ENCODE measurements at regions not wholly inside any gene's neighbourhood (a gene's known extent, or its start where the extent isn't known, plus 50 kb on each side); places are given as distances from the start of the nearest gene placed in this dataset.
"Not testable (repeated sequence)": the region's sequence is repeated elsewhere in the genome, so short reads cannot be mapped to it uniquely, and the experiment has no call there.

GRCh38 chr4:11069581-11070211 lies 359.0 kb downstream of the HS3ST1 start:
- no peak for TF ChIP-seq EZH2 (IDR thresholded peaks at IDR 0.05; ENCODE audit: borderline replicate concordance, low read depth, low read length, severe bottlenecking)
- TF ChIP-seq CTCF (IDR thresholded peaks at IDR 0.05; ENCODE audit: borderline replicate concordance, extremely low read depth, low read length, poor library complexity, severe bottlenecking) = no peak

GRCh38 chr4:11069083-11069482 lies 359.6 kb downstream of the HS3ST1 start:
- Histone ChIP-seq H3K27me3 (ENCODE audit: insufficient read depth, low read length, poor library complexity) (no peaks in the 10 kb centered on the region), H3K79me2 (ENCODE audit: insufficient read depth, low read length) (no peaks in the 10 kb centered on the region), H3K4me3 (ENCODE audit: low read depth in 1 of 2, low read length in 2 of 2) (no peak overlapping the region), H3K36me3 (ENCODE audit: insufficient read depth, low read length) (no peaks in the 10 kb centered on the region), H3K9ac (ENCODE audit: low read depth, low read length) (no peak overlapping the region), H4K20me1 (ENCODE audit: insufficient read depth, low read length) (no peaks in the 10 kb centered on the region), H3K4me1 (ENCODE audit: insufficient read depth, low read length) (no peaks in the 10 kb centered on the region), H2AFZ (ENCODE audit: low read depth, low read length) (no peak overlapping the region), H3K4me2 (ENCODE audit: insufficient read depth, low read length) (no peak overlapping the region), H3K27ac (ENCODE audit: low read length) (no peak overlapping the region), H3K9me3 (ENCODE audit: insufficient read depth, low read length, severe bottlenecking) (no peaks in the 10 kb centered on the region)
- DNase-seq = no peak
- TF ChIP-seq CTCF (IDR thresholded peaks at IDR 0.05; ENCODE audit: borderline replicate concordance, extremely low read depth, low read length, poor library complexity, severe bottlenecking) = no peak
- no peak for TF ChIP-seq EZH2 (IDR thresholded peaks at IDR 0.05; ENCODE audit: borderline replicate concordance, low read depth, low read length, severe bottlenecking)
- no peak for ATAC-seq (ENCODE audit: insufficient read depth, low read depth)

More at GRCh38 chr4:11069581-11070211, 359.0 kb downstream of the HS3ST1 start:
- ATAC-seq (ENCODE audit: insufficient read depth, low read depth) (no peak), DNase-seq (no peak)
- Histone ChIP-seq H3K4me3 (ENCODE audit: low read depth in 1 of 2, low read length in 2 of 2) (no peak overlapping the region), H4K20me1 (ENCODE audit: insufficient read depth, low read length) (no peaks in the 10 kb centered on the region), H3K36me3 (ENCODE audit: insufficient read depth, low read length) (no peaks in the 10 kb centered on the region), H3K9me3 (ENCODE audit: insufficient read depth, low read length, severe bottlenecking) (no peaks in the 10 kb centered on the region), H3K4me1 (ENCODE audit: insufficient read depth, low read length) (no peaks in the 10 kb centered on the region), H3K4me2 (ENCODE audit: insufficient read depth, low read length) (no peak overlapping the region), H3K9ac (ENCODE audit: low read depth, low read length) (no peak overlapping the region), H2AFZ (ENCODE audit: low read depth, low read length) (no peak overlapping the region), H3K27ac (ENCODE audit: low read length) (no peak overlapping the region), H3K27me3 (ENCODE audit: insufficient read depth, low read length, poor library complexity) (no peaks in the 10 kb centered on the region), H3K79me2 (ENCODE audit: insufficient read depth, low read length) (no peaks in the 10 kb centered on the region)

- H3K4me2 ChIP-seq (ENCODE audit: insufficient read depth, low read length); H3K27me3 ChIP-seq (ENCODE audit: insufficient read depth, low read length, poor library complexity); H3K79me2 ChIP-seq (ENCODE audit: insufficient read depth, low read length); ATAC-seq (ENCODE audit: insufficient read depth, low read depth); H3K9ac ChIP-seq (ENCODE audit: low read depth, low read length); DNase-seq; H3K4me1 ChIP-seq (ENCODE audit: insufficient read depth, low read length); H3K9me3 ChIP-seq (ENCODE audit: insufficient read depth, low read length, severe bottlenecking); H3K27ac ChIP-seq (ENCODE audit: low read length); H3K36me3 ChIP-seq (ENCODE audit: insufficient read depth, low read length); H3K4me3 ChIP-seq (ENCODE audit: low read depth in 1 of 2, low read length in 2 of 2); H4K20me1 ChIP-seq (ENCODE audit: insufficient read depth, low read length); H2AFZ ChIP-seq (ENCODE audit: low read depth, low read length): not testable (repeated sequence)
These were observed 362.1 kb downstream of the HS3ST1 start for GRCh38 chr4:11066584-11066983.

- ATAC-seq (ENCODE audit: insufficient read depth, low read depth); H3K9me3 ChIP-seq (ENCODE audit: insufficient read depth, low read length, severe bottlenecking); H3K4me2 ChIP-seq (ENCODE audit: insufficient read depth, low read length); H4K20me1 ChIP-seq (ENCODE audit: insufficient read depth, low read length); H3K27ac ChIP-seq (ENCODE audit: low read length); H3K4me3 ChIP-seq (ENCODE audit: low read depth in 1 of 2, low read length in 2 of 2); H3K79me2 ChIP-seq (ENCODE audit: insufficient read depth, low read length); H3K4me1 ChIP-seq (ENCODE audit: insufficient read depth, low read length); DNase-seq; H3K9ac ChIP-seq (ENCODE audit: low read depth, low read length); H2AFZ ChIP-seq (ENCODE audit: low read depth, low read length); H3K36me3 ChIP-seq (ENCODE audit: insufficient read depth, low read length); H3K27me3 ChIP-seq (ENCODE audit: insufficient read depth, low read length, poor library complexity): not testable (repeated sequence)
These were observed 368.1 kb downstream of the HS3ST1 start for GRCh38 chr4:11060637-11061036.

GRCh38 chr4:11054937-11055336 lies 370.4 kb upstream of the CLNK start:
- not testable (repeated sequence) for H3K79me2 ChIP-seq (ENCODE audit: insufficient read depth, low read length); H3K9me3 ChIP-seq (ENCODE audit: insufficient read depth, low read length, severe bottlenecking); H3K9ac ChIP-seq (ENCODE audit: low read depth, low read length); ATAC-seq (ENCODE audit: insufficient read depth, low read depth); H3K27ac ChIP-seq (ENCODE audit: low read length); H3K4me3 ChIP-seq (ENCODE audit: low read depth in 1 of 2, low read length in 2 of 2); H3K4me1 ChIP-seq (ENCODE audit: insufficient read depth, low read length); DNase-seq; H3K4me2 ChIP-seq (ENCODE audit: insufficient read depth, low read length); H4K20me1 ChIP-seq (ENCODE audit: insufficient read depth, low read length); H3K36me3 ChIP-seq (ENCODE audit: insufficient read depth, low read length); H2AFZ ChIP-seq (ENCODE audit: low read depth, low read length); H3K27me3 ChIP-seq (ENCODE audit: insufficient read depth, low read length, poor library complexity)

All from DND-41 (cell line).